SK-N-SH (cell line): ENCODE measurements at regions not wholly inside any gene's neighbourhood (a gene's known extent, or its start where the extent isn't known, plus 50 kb on each side); places are given as distances from the start of the nearest gene placed in this dataset.
"Not testable (repeated sequence)": the region's sequence is repeated elsewhere in the genome, so short reads cannot be mapped to it uniquely, and the experiment has no call there.

Experiments
- CTCF ChIA-PET: fragments of 300-600, 350-600 bp; formaldehyde crosslinking; extraction: SDS; loops from one replicate; lab custom pipeline; 2021; lab: Yijun Ruan, JAX
- POLR2A ChIA-PET: fragments of 350-600 bp; sonication (Branson Sonifier 250); formaldehyde crosslinking; extraction: SDS; loops from one replicate; lab custom pipeline; 2020; ENCODE audit warnings: antibody characterized with exemption, inconsistent platforms; lab: Yijun Ruan, JAX
- DNase-seq: peaks from one replicate; pipeline ENCODE4 v3.0.0; 2012
- H2AFZ ChIP-seq: fragments of 200-600 bp; sonication (generic); 2 replicates; pipeline ENCODE4 v1.8.1; 2016; ENCODE audit warnings: antibody characterized with exemption, mild to moderate bottlenecking, low read depth
- H3F3A ChIP-seq: fragments of 200-600 bp; sonication (generic); replicated peaks from 2 replicates; pipeline ENCODE3; 2016; ENCODE audit warnings: antibody characterized with exemption, mild to moderate bottlenecking; ENCODE audit not compliant: insufficient read depth
- H3K27ac ChIP-seq, 2 experiments: fragments of 200-500 bp in 1 of 2; fragments of 200-600 bp in 1 of 2; sonication (Bioruptor generic) in 1 of 2; sonication (generic), shearing (Covaris generic) in 1 of 2; 2 replicates each; pipeline versions ENCODE4 v1.5.1 to v1.6.1; 2014 to 2016; ENCODE audit warnings: low read depth in 2 of 2, inconsistent platforms in 1 of 2, low read length in 1 of 2, mild to moderate bottlenecking in 1 of 2, mixed read lengths in 1 of 2
- H3K27me3 ChIP-seq: fragments of 200-600 bp; sonication (generic), shearing (Covaris generic); 2 replicates; pipeline ENCODE4 v1.6.1; 2016; ENCODE audit warnings: mixed run types; ENCODE audit not compliant: insufficient read depth
- H3K36me3 ChIP-seq, 2 experiments: fragments of 200-500 bp in 1 of 2; fragments of 200-600 bp in 1 of 2; sonication (Bioruptor generic) in 1 of 2; sonication (generic) in 1 of 2; replicated peaks in 1 of 2; 2 replicates each; pipeline versions ENCODE3 to v1.5.1; 2014 to 2016; ENCODE audit warnings: low read length in 1 of 2, mild to moderate bottlenecking in 1 of 2; ENCODE audit not compliant: insufficient read depth in 2 of 2, control insufficient read depth in 1 of 2
- H3K4me1 ChIP-seq, 2 experiments: fragments of 200-500 bp in 1 of 2; fragments of 200-600 bp in 1 of 2; sonication (Bioruptor generic) in 1 of 2; sonication (generic), shearing (Covaris generic) in 1 of 2; 2 replicates each; pipeline versions ENCODE4 v1.5.1 to v1.6.1; 2014 to 2016; ENCODE audit warnings: low read depth in 1 of 2, low read length in 1 of 2, mixed run types in 1 of 2; ENCODE audit not compliant: insufficient read depth in 2 of 2, control insufficient read depth in 1 of 2
- H3K4me2 ChIP-seq: fragments of 200-600 bp; sonication (generic), shearing (Covaris generic); 2 replicates; pipeline ENCODE4 v1.6.1; 2017; ENCODE audit warnings: mixed run types
- H3K4me3 ChIP-seq, 2 experiments: fragments of 200-500 bp in 1 of 2; fragments of 200-600 bp in 1 of 2; sonication (Bioruptor generic) in 1 of 2; sonication (generic), shearing (Covaris generic) in 1 of 2; 2 replicates each; pipeline versions ENCODE4 v1.5.1 to v1.8.1; 2014 to 2016; ENCODE audit warnings: low read depth in 2 of 2, inconsistent platforms in 1 of 2, low read length in 1 of 2, mild to moderate bottlenecking in 1 of 2, mixed read lengths in 1 of 2, moderate library complexity in 1 of 2
- H3K79me2 ChIP-seq: fragments of 200-600 bp; sonication (generic); 2 replicates; pipeline ENCODE4 v1.8.1; 2017; ENCODE audit warnings: mild to moderate bottlenecking; ENCODE audit not compliant: insufficient read depth
- H3K9ac ChIP-seq: fragments of 200-600 bp; sonication (generic); 2 replicates; pipeline ENCODE4 v1.6.1; 2017; ENCODE audit warnings: mixed run types
- H3K9me2 ChIP-seq: fragments of 200-600 bp; sonication (generic); 2 replicates; pipeline ENCODE4 v1.6.1; 2017; ENCODE audit warnings: mixed run types
- H3K9me3 ChIP-seq: fragments of 200-600 bp; sonication (generic); 2 replicates; pipeline ENCODE4 v1.6.1; 2017; ENCODE audit warnings: mixed run types, mild to moderate bottlenecking, moderate library complexity
- H4K20me1 ChIP-seq: fragments of 200-600 bp; sonication (generic); 2 replicates; pipeline ENCODE4 v1.6.1; 2017; ENCODE audit warnings: mild to moderate bottlenecking, mixed run types; ENCODE audit not compliant: insufficient read depth
- ELF1 ChIP-seq: IDR thresholded peaks from 2 replicates; pipeline ENCODE4 v1.4.0; 2012
- EP300 ChIP-seq, 2 experiments: IDR thresholded peaks; 2 replicates each; pipeline versions ENCODE4 v1.4.0 to v1.6.1; 2012; ENCODE audit warnings: borderline replicate concordance in 1 of 2, low read depth in 1 of 2, low read length in 1 of 2
- GATA2 ChIP-seq: sonication (generic); formaldehyde crosslinking; IDR thresholded peaks from 2 replicates; pipeline ENCODE4 v1.5.0; 2020; ENCODE audit warnings: mild to moderate bottlenecking, missing genetic modification reagents
- IRF3 ChIP-seq: fragments of 150-350 bp; IDR thresholded peaks from 2 replicates; pipeline ENCODE4 v1.6.1; 2016; ENCODE audit warnings: mild to moderate bottlenecking, low read depth, low read length
- MAX ChIP-seq: IDR thresholded peaks from 2 replicates; pipeline ENCODE4 v1.4.0; 2012; ENCODE audit warnings: low read depth
- MXI1 ChIP-seq: IDR thresholded peaks from 2 replicates; pipeline ENCODE4 v1.6.1; 2012; ENCODE audit warnings: mild to moderate bottlenecking, low read depth, low read length, improper control_type of control experiment
- NRF1 ChIP-seq: IDR thresholded peaks from 2 replicates; pipeline ENCODE4 v1.6.1; 2012; ENCODE audit warnings: low read depth, mild to moderate bottlenecking, low read length
- PBX3 ChIP-seq: IDR thresholded peaks from 2 replicates; pipeline ENCODE4; 2012
- POLR2AphosphoS5 ChIP-seq: IDR thresholded peaks from 2 replicates; pipeline ENCODE4 v1.6.1; 2012; ENCODE audit warnings: low read depth, low read length
- RAD21 ChIP-seq: IDR thresholded peaks from 2 replicates; pipeline ENCODE4 v1.6.1; 2012; ENCODE audit warnings: mild to moderate bottlenecking, low read length
- RFX5 ChIP-seq: IDR thresholded peaks from 2 replicates; pipeline ENCODE4 v1.6.1; 2012; ENCODE audit warnings: mild to moderate bottlenecking, improper control_type of control experiment, low read length
- SMC3 ChIP-seq: IDR thresholded peaks from 2 replicates; pipeline ENCODE4 v1.6.1; 2012; ENCODE audit warnings: low read depth, low read length, improper control_type of control experiment
- TCF12 ChIP-seq: IDR thresholded peaks from 2 replicates; pipeline ENCODE4 v1.4.0; 2012
- YY1 ChIP-seq: IDR thresholded peaks from 2 replicates; pipeline ENCODE4 v1.4.0; 2012; ENCODE audit warnings: low read depth, mild to moderate bottlenecking
- WGBS: methylation state at CpG from one replicate; pipeline ENCODE4 v1.1.6; 2017; ENCODE audit warnings: low lambda C conversion rate; 5-methylcytosine and 5-hydroxymethylcytosine counted together
- TF ChIP-seq, protein P1 (sequence below): IDR thresholded peaks from 2 replicates; pipeline ENCODE4 v1.4.0; 2012; ENCODE audit warnings: low read depth, borderline replicate concordance

GRCh38 chr2:146979746-146980145 is 865.1 kb upstream of the ACVR2A start:
- ChIA-PET POLR2A (no interaction called here), CTCF (interaction anchor here (1.0 kb wide), 1 partner anchor 14 kb away, joined by 3 read pairs; no protein-coding TSS in a partner anchor)

GRCh38 chr2:146978577-146979555 is 866.0 kb upstream of the ACVR2A start:
- POLR2A ChIA-PET: no interaction called here

More at GRCh38 chr2:146979746-146980145, 865.1 kb upstream of the ACVR2A start:
- no peak for DNase-seq
- no peak overlapping the region for H2AFZ ChIP-seq
- H3K27ac ChIP-seq: 0 out of 4 replicates have a peak overlapping the region, but pooled peaks of 1 of the 2 experiments have one; percentile 7
- no peak overlapping the region for H3K4me2 ChIP-seq
- no peaks in the 10 kb centered on the region for H4K20me1 ChIP-seq
- no peaks in the 10 kb centered on the region for H3K27me3 ChIP-seq
- H3K9ac ChIP-seq: no peak overlapping the region
- H3K4me1 ChIP-seq: peaks cover 0 to 6% of the 10 kb centered on the region in 2 experiments; a peak in 2 of 4 replicates
- no peaks in the 10 kb centered on the region for H3K9me2 ChIP-seq
- no peaks in the 10 kb centered on the region for H3K9me3 ChIP-seq
- TF ChIP-seq NRF1: no peak
- no peak for TF ChIP-seq ELF1
- TF ChIP-seq TCF12: no peak
- TF ChIP-seq MAX: no peak
- TF ChIP-seq POLR2AphosphoS5: no peak
- no peak for TF ChIP-seq RAD21
- TF ChIP-seq IRF3: no peak
- no peak for TF ChIP-seq SMC3
- no peak for TF ChIP-seq YY1
- TF ChIP-seq, protein P1, sequence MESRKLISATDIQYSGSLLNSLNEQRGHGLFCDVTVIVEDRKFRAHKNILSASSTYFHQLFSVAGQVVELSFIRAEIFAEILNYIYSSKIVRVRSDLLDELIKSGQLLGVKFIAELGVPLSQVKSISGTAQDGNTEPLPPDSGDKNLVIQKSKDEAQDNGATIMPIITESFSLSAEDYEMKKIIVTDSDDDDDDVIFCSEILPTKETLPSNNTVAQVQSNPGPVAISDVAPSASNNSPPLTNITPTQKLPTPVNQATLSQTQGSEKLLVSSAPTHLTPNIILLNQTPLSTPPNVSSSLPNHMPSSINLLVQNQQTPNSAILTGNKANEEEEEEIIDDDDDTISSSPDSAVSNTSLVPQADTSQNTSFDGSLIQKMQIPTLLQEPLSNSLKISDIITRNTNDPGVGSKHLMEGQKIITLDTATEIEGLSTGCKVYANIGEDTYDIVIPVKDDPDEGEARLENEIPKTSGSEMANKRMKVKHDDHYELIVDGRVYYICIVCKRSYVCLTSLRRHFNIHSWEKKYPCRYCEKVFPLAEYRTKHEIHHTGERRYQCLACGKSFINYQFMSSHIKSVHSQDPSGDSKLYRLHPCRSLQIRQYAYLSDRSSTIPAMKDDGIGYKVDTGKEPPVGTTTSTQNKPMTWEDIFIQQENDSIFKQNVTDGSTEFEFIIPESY: no peak
- TF ChIP-seq GATA2 (CRISPR knock-in tag): no peak
- TF ChIP-seq MXI1: no peak
- H3K4me3 ChIP-seq: no peak overlapping the region
- no peaks in the 10 kb centered on the region for H3K36me3 ChIP-seq
- no peaks in the 10 kb centered on the region for H3K79me2 ChIP-seq
- no peaks in the 10 kb centered on the region for H3F3A ChIP-seq

DNA sequence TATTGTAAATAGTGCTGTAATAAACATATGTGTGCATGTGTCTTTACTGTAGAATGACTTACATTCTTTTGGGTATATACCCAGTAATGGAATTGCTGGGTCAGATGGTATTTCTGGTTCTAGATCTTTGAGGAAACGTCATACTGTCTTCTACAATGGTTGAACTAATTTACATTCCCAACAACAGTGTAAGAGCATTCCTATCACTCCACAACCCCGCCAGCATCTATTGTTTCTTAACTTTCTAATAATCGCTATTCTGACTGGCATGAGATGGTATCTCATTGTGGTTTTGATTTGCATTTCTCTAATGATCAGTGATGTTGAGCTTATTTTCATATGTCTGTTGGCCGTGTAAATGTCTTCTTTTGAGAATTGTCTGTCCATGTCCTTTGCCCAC is 873.8 kb upstream of the ACVR2A start:
- H3K4me1 ChIP-seq, H3K79me2 ChIP-seq, H3K4me2 ChIP-seq, H3K9me3 ChIP-seq, H3K27ac ChIP-seq, CTCF ChIA-PET, H3K27me3 ChIP-seq, H3K9me2 ChIP-seq, H3K36me3 ChIP-seq, POLR2A ChIA-PET, H4K20me1 ChIP-seq, DNase-seq, H3K4me3 ChIP-seq, H3K9ac ChIP-seq, H2AFZ ChIP-seq, H3F3A ChIP-seq: not testable (repeated sequence)
- WGBS: 22% methylated on average over 4 of the region's 4 CpGs

More at GRCh38 chr2:146978577-146979555, 866.0 kb upstream of the ACVR2A start:
- no peaks in the 10 kb centered on the region for H3F3A ChIP-seq
- no peak overlapping the region for H2AFZ ChIP-seq
- TF ChIP-seq EP300 (IDR thresholded peaks at IDR 0.05; ENCODE audit: borderline replicate concordance in 1 of 2, low read depth in 1 of 2, low read length in 1 of 2) (peak in 1 of 2 experiments; percentile 48; a peak in 1 of 4 replicates), PBX3 (peak; percentile 22; the same call in 1 of the 2 replicates), RFX5 (no peak)
- CTCF ChIA-PET: interaction anchor here (1.0 kb wide), 1 partner anchor 15 kb away, joined by 3 read pairs; no protein-coding TSS in a partner anchor
- 28% methylated on average over 5 of the region's 5 CpGs for WGBS
- H3K27ac ChIP-seq: peak overlapping the region in 1 of 2 experiments; percentile 7; a peak in 1 of 4 replicates
- no peaks in the 10 kb centered on the region; a peak in 1 of 4 replicates for H3K4me1 ChIP-seq
- H3K9me3 ChIP-seq: no peaks in the 10 kb centered on the region
- H3K79me2 ChIP-seq: no peaks in the 10 kb centered on the region
- no peaks in the 10 kb centered on the region for H4K20me1 ChIP-seq
- H3K4me2 ChIP-seq: no peak overlapping the region
- H3K36me3 ChIP-seq: no peaks in the 10 kb centered on the region
- H3K9me2 ChIP-seq: no peaks in the 10 kb centered on the region
- H3K27me3 ChIP-seq: no peaks in the 10 kb centered on the region
- DNase-seq: no peak
- H3K9ac ChIP-seq: no peak overlapping the region
- H3K4me3 ChIP-seq: no peak overlapping the region
